GM12878 (cell line): ENCODE measurements at regions not wholly inside any gene's neighbourhood (a gene's known extent, or its start where the extent isn't known, plus 50 kb on each side); places are given as distances from the start of the nearest gene placed in this dataset.

Experiments used
- ATAC-seq: fragments of 200-7000 bp; cut with Tn5 transposase; 3 replicates; pipeline ENCODE4 v1.9.1; 2020; ENCODE audit warnings: mild to moderate bottlenecking, moderate library complexity
- BruUV-seq: library from RNA; stranded (reverse); fragments of 400-500 nt; replicated peaks from 2 replicates; lab custom pipeline; 2021; lab: Mats Ljungman, UMichigan
- CTCF ChIA-PET: fragments of 300-600 bp; sonication (Branson Sonifier 250); formaldehyde crosslinking; extraction: SDS; loops from one replicate; lab custom pipeline; 2021; ENCODE audit warnings: inconsistent platforms; lab: Yijun Ruan, JAX
- POLR2A ChIA-PET: fragments of 350-600 bp; formaldehyde crosslinking; extraction: SDS; loops from one replicate; lab custom pipeline; 2021; ENCODE audit warnings: inconsistent platforms; lab: Charles Lee
- RAD21 ChIA-PET: fragments of 300-600 bp; sonication (Branson Sonifier 250); formaldehyde crosslinking; loops from one replicate; lab custom pipeline; 2023; ENCODE audit warnings: antibody characterized with exemption; ENCODE audit not compliant: unreplicated experiment; lab: Charles Lee
- SMC1A ChIA-PET: fragments of 300-600 bp; sonication (Branson Sonifier 250); formaldehyde crosslinking; loops from one replicate; lab custom pipeline; 2023; ENCODE audit not compliant: unreplicated experiment, uncharacterized antibody; lab: Charles Lee
- DNase-seq: peaks from one replicate; pipeline ENCODE4 v3.0.0-alpha.2; 2011; ENCODE audit warnings: low read depth, low spot score
- FAIRE-seq: peaks from 3 replicates; lab custom pipeline; 2011; peaks lifted over from hg19 to GRCh38; lab: Jason Lieb, UNC
- H2AFZ ChIP-seq: 2 replicates; pipeline ENCODE4 v1.6.0; 2011; ENCODE audit warnings: low read depth, low read length, control low read depth; ENCODE audit not compliant: control insufficient read depth
- H3K27ac ChIP-seq: 2 replicates; pipeline ENCODE4 v1.5.1; 2011; ENCODE audit warnings: control low read depth; ENCODE audit not compliant: control insufficient read depth, insufficient read depth
- H3K27me3 ChIP-seq, 2 experiments: replicated peaks in 1 of 2; 2 replicates each; pipeline versions ENCODE4 v1.6.0 to v1.6.1; 2011; ENCODE audit warnings: low read length in 1 of 2; ENCODE audit not compliant: control insufficient read depth in 2 of 2, insufficient read depth in 2 of 2
- H3K36me3 ChIP-seq, 2 experiments: 2 replicates each; pipeline ENCODE4 v1.5.1; 2011; ENCODE audit warnings: low read length in 1 of 2; ENCODE audit not compliant: control insufficient read depth in 2 of 2, insufficient read depth in 2 of 2
- H3K4me1 ChIP-seq: 2 replicates; pipeline ENCODE4 v1.6.1; 2011; ENCODE audit warnings: mild to moderate bottlenecking, low read length, moderate library complexity, mixed read lengths; ENCODE audit not compliant: control insufficient read depth, insufficient read depth
- H3K4me2 ChIP-seq: 2 replicates; pipeline ENCODE4 v1.6.0; 2011; ENCODE audit warnings: control low read depth; ENCODE audit not compliant: control insufficient read depth, insufficient read depth
- H3K4me3 ChIP-seq: fragments of 200-600 bp; sonication (generic); 2 replicates; pipeline ENCODE4 v1.5.1; 2016
- H3K79me2 ChIP-seq: 2 replicates; pipeline ENCODE4 v1.6.0; 2011; ENCODE audit warnings: low read length; ENCODE audit not compliant: control insufficient read depth, insufficient read depth
- H3K9ac ChIP-seq: 2 replicates; pipeline ENCODE4 v1.8.0; 2011; ENCODE audit warnings: low read length, control low read depth, mixed read lengths; ENCODE audit not compliant: control insufficient read depth, insufficient read depth
- H3K9me3 ChIP-seq: replicated peaks from 3 replicates; pipeline ENCODE4 v1.5.1; 2011; ENCODE audit warnings: mild to moderate bottlenecking, low read length; ENCODE audit not compliant: control insufficient read depth, insufficient read depth
- H4K20me1 ChIP-seq: 2 replicates; pipeline ENCODE4 v1.6.0; 2011; ENCODE audit not compliant: control insufficient read depth, insufficient read depth
- CHD2 ChIP-seq: IDR thresholded peaks from 2 replicates; pipeline ENCODE4 v1.6.1; 2011; ENCODE audit warnings: low read depth, low read length, improper control_type of control experiment, borderline replicate concordance
- DPF2 ChIP-seq: fragments of 450-650 bp; IDR thresholded peaks from 2 replicates; pipeline ENCODE4 v1.6.1; 2017; ENCODE audit warnings: mild to moderate bottlenecking
- JUND ChIP-seq: IDR thresholded peaks from 2 replicates; pipeline ENCODE4 v1.6.1; 2012; ENCODE audit warnings: low read depth, mild to moderate bottlenecking, low read length, improper control_type of control experiment, moderate library complexity
- MYC ChIP-seq: IDR thresholded peaks from 2 replicates; pipeline ENCODE4 v1.6.1; 2011; ENCODE audit warnings: mild to moderate bottlenecking, low read length, moderate library complexity, inconsistent platforms; ENCODE audit not compliant: insufficient read depth, insufficient replicate concordance, insufficient read length, severe bottlenecking
- POLR2AphosphoS5 ChIP-seq: IDR thresholded peaks from 2 replicates; pipeline ENCODE4 v1.6.1; 2011; ENCODE audit warnings: mild to moderate bottlenecking, low read length, inconsistent platforms
- TARDBP ChIP-seq: IDR thresholded peaks from 2 replicates; pipeline ENCODE4 v1.6.1; 2016; ENCODE audit warnings: borderline replicate concordance
- WGBS: methylation state at CpG from one replicate; pipeline ENCODE4 v1.1.6; 2016; ENCODE audit warnings: low lambda C conversion rate; ENCODE audit not compliant: insufficient replicate concordance, insufficient coverage; ENCODE audit errors: missing lambda C conversion rate; 5-methylcytosine and 5-hydroxymethylcytosine counted together
- in situ Hi-C: fragments of 300-500 bp; cut with MboI; formaldehyde crosslinking; loops from 9 replicates; pipeline ENCODE4 v1.14.3; 2018; ENCODE audit warnings: mixed read lengths
- intact Hi-C: fragments of 100-400 bp; cut with micrococcal nuclease; formaldehyde crosslinking; loops from one replicate; pipeline ENCODE4 v1.14.2; 2022; ENCODE audit not compliant: unreplicated experiment
- TF ChIP-seq, protein P1 (sequence below): fragments of 450-650 bp; formaldehyde crosslinking; IDR thresholded peaks from 2 replicates; pipeline ENCODE4 v1.4.0; 2020; ENCODE audit warnings: mild to moderate bottlenecking, moderate library complexity
- TF ChIP-seq, protein P2 (sequence below): IDR thresholded peaks from 2 replicates; pipeline ENCODE4 v1.6.1; 2012; ENCODE audit warnings: low read depth, low read length, improper control_type of control experiment

GRCh38 chr1:60589046-60589748 lies 493.2 kb upstream of the NFIA start:
- ChIA-PET CTCF (no interaction called here), SMC1A (no interaction called here), RAD21 (no interaction called here), POLR2A (no interaction called here)
- 17% methylated on average over 4 of the region's 4 CpGs for WGBS
- Histone ChIP-seq H4K20me1 (no peaks in the 10 kb centered on the region), H3K27me3 (no peaks in the 10 kb centered on the region), H3K9me3 (no peaks in the 10 kb centered on the region), H3K9ac (no peak overlapping the region), H3K4me3 (no peak overlapping the region), H3K79me2 (no peaks in the 10 kb centered on the region), H3K27ac (no peak overlapping the region), H3K4me2 (no peak overlapping the region), H3K36me3 (no peaks in the 10 kb centered on the region), H3K4me1 (no peaks in the 10 kb centered on the region), H2AFZ (no peak overlapping the region)
- no peak for DNase-seq
- intact Hi-C loops (loop anchor here (10.0 kb wide), 1 partner anchor 816 kb away; no protein-coding TSS in a partner anchor), in situ Hi-C loops (no loop called here)
- FAIRE-seq, result no peak
- TF ChIP-seq TARDBP (no peak), DPF2 (no peak), CHD2 (no peak), MYC (no peak), JUND (no peak), POLR2AphosphoS5 (no peak)
- TF ChIP-seq, protein P1, sequence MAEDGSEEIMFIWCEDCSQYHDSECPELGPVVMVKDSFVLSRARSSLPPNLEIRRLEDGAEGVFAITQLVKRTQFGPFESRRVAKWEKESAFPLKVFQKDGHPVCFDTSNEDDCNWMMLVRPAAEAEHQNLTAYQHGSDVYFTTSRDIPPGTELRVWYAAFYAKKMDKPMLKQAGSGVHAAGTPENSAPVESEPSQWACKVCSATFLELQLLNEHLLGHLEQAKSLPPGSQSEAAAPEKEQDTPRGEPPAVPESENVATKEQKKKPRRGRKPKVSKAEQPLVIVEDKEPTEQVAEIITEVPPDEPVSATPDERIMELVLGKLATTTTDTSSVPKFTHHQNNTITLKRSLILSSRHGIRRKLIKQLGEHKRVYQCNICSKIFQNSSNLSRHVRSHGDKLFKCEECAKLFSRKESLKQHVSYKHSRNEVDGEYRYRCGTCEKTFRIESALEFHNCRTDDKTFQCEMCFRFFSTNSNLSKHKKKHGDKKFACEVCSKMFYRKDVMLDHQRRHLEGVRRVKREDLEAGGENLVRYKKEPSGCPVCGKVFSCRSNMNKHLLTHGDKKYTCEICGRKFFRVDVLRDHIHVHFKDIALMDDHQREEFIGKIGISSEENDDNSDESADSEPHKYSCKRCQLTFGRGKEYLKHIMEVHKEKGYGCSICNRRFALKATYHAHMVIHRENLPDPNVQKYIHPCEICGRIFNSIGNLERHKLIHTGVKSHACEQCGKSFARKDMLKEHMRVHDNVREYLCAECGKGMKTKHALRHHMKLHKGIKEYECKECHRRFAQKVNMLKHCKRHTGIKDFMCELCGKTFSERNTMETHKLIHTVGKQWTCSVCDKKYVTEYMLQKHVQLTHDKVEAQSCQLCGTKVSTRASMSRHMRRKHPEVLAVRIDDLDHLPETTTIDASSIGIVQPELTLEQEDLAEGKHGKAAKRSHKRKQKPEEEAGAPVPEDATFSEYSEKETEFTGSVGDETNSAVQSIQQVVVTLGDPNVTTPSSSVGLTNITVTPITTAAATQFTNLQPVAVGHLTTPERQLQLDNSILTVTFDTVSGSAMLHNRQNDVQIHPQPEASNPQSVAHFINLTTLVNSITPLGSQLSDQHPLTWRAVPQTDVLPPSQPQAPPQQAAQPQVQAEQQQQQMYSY (CRISPR knock-in tag), result no peak
- TF ChIP-seq, protein P2, sequence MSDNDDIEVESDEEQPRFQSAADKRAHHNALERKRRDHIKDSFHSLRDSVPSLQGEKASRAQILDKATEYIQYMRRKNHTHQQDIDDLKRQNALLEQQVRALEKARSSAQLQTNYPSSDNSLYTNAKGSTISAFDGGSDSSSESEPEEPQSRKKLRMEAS, result no peak
- ATAC-seq, result no peak
- BruUV-seq, result no TSS peak
